ENCODE measurements at regions not wholly inside any gene's neighbourhood (a gene's known extent, or its start where the extent isn't known, plus 50 kb on each side); places are given as distances from the start of the nearest gene placed in this dataset.

DNA sequence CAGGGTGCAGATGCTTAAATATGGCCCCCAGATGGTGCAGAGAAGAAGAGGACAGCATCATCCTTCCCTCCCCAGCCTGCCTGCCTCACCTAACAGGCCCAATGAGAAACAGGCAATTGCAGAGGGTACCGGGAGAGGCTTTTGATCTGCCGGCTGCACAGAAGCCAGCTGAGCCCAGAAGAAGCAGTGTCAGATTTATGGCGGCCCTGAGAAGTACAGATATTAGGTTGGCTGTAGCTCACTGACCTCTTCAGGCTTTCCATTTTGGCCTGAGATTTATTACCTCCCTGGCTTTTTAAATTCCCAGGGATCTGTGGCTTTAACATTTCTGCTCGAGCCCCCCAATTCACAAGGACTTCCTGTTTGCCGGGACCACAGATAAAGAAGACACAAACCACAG is 278.7 kb downstream of the EN1 start:
- Histone ChIP-seq H3K79me2 (no peaks in the 10 kb centered on the region), H3K4me3 (ENCODE audit: low read depth, low read length) (no peak overlapping the region), H3K36me3 (ENCODE audit: control insufficient read depth, insufficient read depth, low read length) (no peaks in the 10 kb centered on the region), H3K4me1 (no peaks in the 10 kb centered on the region), H3K9me3 (ENCODE audit: control insufficient read depth, low read length) (no peaks in the 10 kb centered on the region), H3K4me2 (ENCODE audit: low read length) (no peak overlapping the region), H3K27me3 (ENCODE audit: control insufficient read depth, insufficient read depth, low read length) (no peaks in the 10 kb centered on the region), H2AFZ (no peak overlapping the region), H3K9ac (no peak overlapping the region), H3K27ac (no peak overlapping the region)
- TF ChIP-seq, protein P1, sequence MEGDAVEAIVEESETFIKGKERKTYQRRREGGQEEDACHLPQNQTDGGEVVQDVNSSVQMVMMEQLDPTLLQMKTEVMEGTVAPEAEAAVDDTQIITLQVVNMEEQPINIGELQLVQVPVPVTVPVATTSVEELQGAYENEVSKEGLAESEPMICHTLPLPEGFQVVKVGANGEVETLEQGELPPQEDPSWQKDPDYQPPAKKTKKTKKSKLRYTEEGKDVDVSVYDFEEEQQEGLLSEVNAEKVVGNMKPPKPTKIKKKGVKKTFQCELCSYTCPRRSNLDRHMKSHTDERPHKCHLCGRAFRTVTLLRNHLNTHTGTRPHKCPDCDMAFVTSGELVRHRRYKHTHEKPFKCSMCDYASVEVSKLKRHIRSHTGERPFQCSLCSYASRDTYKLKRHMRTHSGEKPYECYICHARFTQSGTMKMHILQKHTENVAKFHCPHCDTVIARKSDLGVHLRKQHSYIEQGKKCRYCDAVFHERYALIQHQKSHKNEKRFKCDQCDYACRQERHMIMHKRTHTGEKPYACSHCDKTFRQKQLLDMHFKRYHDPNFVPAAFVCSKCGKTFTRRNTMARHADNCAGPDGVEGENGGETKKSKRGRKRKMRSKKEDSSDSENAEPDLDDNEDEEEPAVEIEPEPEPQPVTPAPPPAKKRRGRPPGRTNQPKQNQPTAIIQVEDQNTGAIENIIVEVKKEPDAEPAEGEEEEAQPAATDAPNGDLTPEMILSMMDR (IDR thresholded peaks at IDR 0.05) = no peak

DNA sequence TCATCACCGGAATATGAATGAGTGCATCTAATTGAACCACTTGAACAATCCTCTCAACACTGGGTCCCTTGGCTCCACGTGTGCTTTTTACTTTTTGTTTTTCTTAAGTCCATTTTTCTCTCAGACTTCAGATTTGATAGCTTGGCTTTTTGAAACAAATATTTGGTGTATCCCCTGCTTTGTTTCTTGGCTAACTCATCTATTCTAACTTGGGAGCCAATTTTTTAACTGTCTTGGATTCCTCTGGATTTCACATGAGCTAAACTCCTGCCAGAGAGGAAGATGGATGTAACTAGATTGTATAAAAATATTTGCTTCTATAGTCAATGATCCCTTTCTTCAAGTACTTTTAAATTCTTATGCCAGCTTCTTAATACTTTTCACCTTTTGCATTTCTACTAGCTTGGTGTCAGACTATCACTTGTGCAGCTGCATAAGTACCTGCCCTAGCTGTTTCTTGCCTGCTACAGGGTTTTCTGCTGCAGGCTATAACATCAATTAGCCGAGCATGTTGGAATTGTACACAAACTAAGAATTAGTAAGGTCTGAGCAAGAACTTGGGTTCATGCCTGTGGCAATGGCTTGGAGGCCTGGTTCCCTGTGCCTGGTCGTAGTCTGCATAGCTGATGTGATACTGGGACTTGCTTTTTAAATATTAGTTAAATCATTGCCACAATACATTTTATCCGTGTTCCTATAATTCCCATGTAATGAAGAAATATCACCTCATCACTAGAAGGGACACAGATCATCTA is 281.5 kb downstream of the EN1 start:
- H3K27me3 ChIP-seq (ENCODE audit: control insufficient read depth, insufficient read depth, low read length) = no peaks in the 10 kb centered on the region
- no peak overlapping the region for H3K4me2 ChIP-seq (ENCODE audit: low read length)
- H3K27ac ChIP-seq = no peak overlapping the region
- no peak overlapping the region for H2AFZ ChIP-seq
- no peaks in the 10 kb centered on the region for H3K79me2 ChIP-seq
- H3K9me3 ChIP-seq (ENCODE audit: control insufficient read depth, low read length) = no peaks in the 10 kb centered on the region
- TF ChIP-seq, protein P1 (IDR thresholded peaks at IDR 0.05) = no peak
- no peak overlapping the region for H3K9ac ChIP-seq
- H3K4me3 ChIP-seq (ENCODE audit: low read depth, low read length) = no peak overlapping the region
- no peaks in the 10 kb centered on the region for H3K36me3 ChIP-seq (ENCODE audit: control insufficient read depth, insufficient read depth, low read length)
- H3K4me1 ChIP-seq = no peaks in the 10 kb centered on the region

DNA sequence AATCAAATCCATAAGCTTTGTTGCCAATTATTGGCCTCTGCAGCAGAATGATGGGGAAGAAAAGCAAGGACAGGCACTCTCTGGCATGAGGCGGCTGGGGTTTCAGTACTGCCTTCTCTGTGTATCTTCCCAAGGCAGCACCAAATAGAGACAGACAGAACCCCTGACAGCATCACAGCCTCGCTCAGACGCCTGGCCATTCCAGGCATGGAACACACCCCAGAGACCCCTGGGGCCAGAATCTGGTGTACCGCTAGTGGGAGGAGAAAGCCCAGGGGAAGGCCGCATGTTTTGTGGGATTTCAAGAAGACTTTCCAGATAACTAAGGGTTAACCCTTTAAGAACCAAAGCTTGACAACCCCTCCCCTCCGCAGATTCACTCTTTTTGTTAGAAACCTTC is 282.1 kb downstream of the EN1 start:
- Histone ChIP-seq H3K4me2 (ENCODE audit: low read length) (no peak overlapping the region), H3K9me3 (ENCODE audit: control insufficient read depth, low read length) (no peaks in the 10 kb centered on the region), H3K79me2 (no peaks in the 10 kb centered on the region), H3K9ac (no peak overlapping the region), H3K27me3 (ENCODE audit: control insufficient read depth, insufficient read depth, low read length) (no peaks in the 10 kb centered on the region), H3K4me1 (no peaks in the 10 kb centered on the region), H3K36me3 (ENCODE audit: control insufficient read depth, insufficient read depth, low read length) (no peaks in the 10 kb centered on the region), H3K27ac (no peak overlapping the region), H2AFZ (no peak overlapping the region), H3K4me3 (ENCODE audit: low read depth, low read length) (no peak overlapping the region)
- TF ChIP-seq, protein P1 (IDR thresholded peaks at IDR 0.05) = no peak

DNA sequence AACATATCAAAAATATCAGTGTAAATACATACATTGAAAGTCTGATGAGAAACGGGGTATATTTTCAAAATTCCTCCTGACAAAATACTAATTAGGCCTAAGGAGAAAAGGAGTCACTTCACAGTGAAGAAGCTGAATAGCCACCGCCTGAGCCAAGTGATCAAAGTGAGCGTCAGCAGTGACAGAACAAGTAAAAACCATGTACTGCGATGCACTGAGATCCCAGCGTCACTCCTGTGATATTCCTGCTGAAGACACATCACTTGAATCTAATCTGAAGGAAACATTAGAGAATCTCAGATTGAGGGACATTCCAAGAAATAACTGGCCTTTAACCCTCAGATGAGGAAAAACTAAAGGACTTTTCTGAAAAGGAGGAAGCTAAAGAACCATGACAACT is 285.3 kb downstream of the EN1 start:
- Histone ChIP-seq H3K36me3 (ENCODE audit: control insufficient read depth, insufficient read depth, low read length) (no peaks in the 10 kb centered on the region), H3K9me3 (ENCODE audit: control insufficient read depth, low read length) (no peaks in the 10 kb centered on the region), H3K27me3 (ENCODE audit: control insufficient read depth, insufficient read depth, low read length) (no peaks in the 10 kb centered on the region), H3K4me2 (ENCODE audit: low read length) (no peak overlapping the region), H3K4me3 (ENCODE audit: low read depth, low read length) (no peak overlapping the region), H2AFZ (no peak overlapping the region), H3K27ac (no peak overlapping the region), H3K9ac (no peak overlapping the region), H3K79me2 (no peaks in the 10 kb centered on the region), H3K4me1 (no peaks in the 10 kb centered on the region)
- TF ChIP-seq, protein P1 (IDR thresholded peaks at IDR 0.05) = no peak

DNA sequence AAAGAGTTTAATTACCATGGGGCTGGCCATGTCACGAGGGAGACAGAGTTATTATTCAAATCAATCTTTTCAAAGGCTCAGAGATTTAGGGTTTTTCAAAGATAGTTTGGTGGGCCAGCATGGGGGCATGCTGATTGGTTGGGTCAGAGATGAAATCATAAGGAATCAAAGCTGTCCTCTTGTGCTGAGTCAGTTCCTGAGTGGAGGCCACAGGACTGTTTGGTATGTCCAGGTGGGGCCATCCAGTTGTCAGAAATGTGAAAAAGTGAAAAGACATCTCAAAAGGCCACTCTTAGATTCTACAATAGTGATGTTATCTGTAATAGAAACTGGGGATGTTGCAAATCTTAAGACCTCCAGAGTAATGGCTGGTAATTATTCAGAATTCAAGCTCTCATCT is 288.6 kb downstream of the EN1 start:
- Histone ChIP-seq H3K27ac (no peak overlapping the region), H3K79me2 (no peaks in the 10 kb centered on the region), H3K27me3 (ENCODE audit: control insufficient read depth, insufficient read depth, low read length) (no peaks in the 10 kb centered on the region), H3K9ac (no peak overlapping the region), H2AFZ (no peak overlapping the region), H3K36me3 (ENCODE audit: control insufficient read depth, insufficient read depth, low read length) (no peaks in the 10 kb centered on the region), H3K4me2 (ENCODE audit: low read length) (no peak overlapping the region), H3K9me3 (ENCODE audit: control insufficient read depth, low read length) (no peaks in the 10 kb centered on the region), H3K4me3 (ENCODE audit: low read depth, low read length) (no peak overlapping the region), H3K4me1 (no peaks in the 10 kb centered on the region)
- TF ChIP-seq, protein P1 (IDR thresholded peaks at IDR 0.05) = no peak

Data from parathyroid adenoma (tissue), 2 donors.